ENCODE measurements at regions not wholly inside any gene's neighbourhood (a gene's known extent, or its start where the extent isn't known, plus 50 kb on each side); places are given as distances from the start of the nearest gene placed in this dataset.

DNA sequence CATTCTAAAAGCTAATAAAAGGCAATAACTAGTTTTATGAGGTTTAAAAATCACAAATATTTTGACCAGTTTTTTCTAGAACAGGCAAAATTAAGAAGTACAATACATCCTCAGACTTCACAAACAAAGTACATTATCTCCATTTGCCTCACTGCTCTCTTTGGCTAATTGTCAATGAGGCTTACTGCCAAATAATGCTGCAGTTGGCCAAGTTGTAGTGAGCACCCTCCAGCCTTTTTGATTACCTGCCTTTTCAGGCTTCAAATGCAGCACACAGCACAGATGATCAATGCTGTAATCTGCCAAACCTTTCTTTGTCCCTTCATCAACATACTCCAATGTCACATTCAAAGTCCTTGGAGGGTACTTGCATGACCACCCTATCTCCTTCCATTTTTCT, 605.2 kb downstream of the KLHL13 start:
- TF ChIP-seq, protein P1, sequence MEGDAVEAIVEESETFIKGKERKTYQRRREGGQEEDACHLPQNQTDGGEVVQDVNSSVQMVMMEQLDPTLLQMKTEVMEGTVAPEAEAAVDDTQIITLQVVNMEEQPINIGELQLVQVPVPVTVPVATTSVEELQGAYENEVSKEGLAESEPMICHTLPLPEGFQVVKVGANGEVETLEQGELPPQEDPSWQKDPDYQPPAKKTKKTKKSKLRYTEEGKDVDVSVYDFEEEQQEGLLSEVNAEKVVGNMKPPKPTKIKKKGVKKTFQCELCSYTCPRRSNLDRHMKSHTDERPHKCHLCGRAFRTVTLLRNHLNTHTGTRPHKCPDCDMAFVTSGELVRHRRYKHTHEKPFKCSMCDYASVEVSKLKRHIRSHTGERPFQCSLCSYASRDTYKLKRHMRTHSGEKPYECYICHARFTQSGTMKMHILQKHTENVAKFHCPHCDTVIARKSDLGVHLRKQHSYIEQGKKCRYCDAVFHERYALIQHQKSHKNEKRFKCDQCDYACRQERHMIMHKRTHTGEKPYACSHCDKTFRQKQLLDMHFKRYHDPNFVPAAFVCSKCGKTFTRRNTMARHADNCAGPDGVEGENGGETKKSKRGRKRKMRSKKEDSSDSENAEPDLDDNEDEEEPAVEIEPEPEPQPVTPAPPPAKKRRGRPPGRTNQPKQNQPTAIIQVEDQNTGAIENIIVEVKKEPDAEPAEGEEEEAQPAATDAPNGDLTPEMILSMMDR (IDR thresholded peaks at IDR 0.05) = no peak
- TF ChIP-seq POLR2A (IDR thresholded peaks at IDR 0.05; ENCODE audit: low read depth) (no peak), POLR2AphosphoS5 (IDR thresholded peaks at IDR 0.05) (no peak)

Data from esophagus muscularis mucosa (tissue), 3 donors.